GM12864 (cell line): ENCODE measurements at regions not wholly inside any gene's neighbourhood (a gene's known extent, or its start where the extent isn't known, plus 50 kb on each side); places are given as distances from the start of the nearest gene placed in this dataset.
"Not testable (repeated sequence)": the region's sequence is repeated elsewhere in the genome, so short reads cannot be mapped to it uniquely, and the experiment has no call there.

Source experiments
- DNase-seq: peaks from one replicate; pipeline ENCODE4 v3.0.0-alpha.2; 2011; ENCODE audit warnings: low read depth
- H3K4me3 ChIP-seq: 2 replicates; pipeline ENCODE4 v1.5.1; 2011; ENCODE audit warnings: mild to moderate bottlenecking, low read depth, low read length, control low read depth
- TF ChIP-seq, protein P1 (sequence below): IDR thresholded peaks from 2 replicates; pipeline ENCODE4 v1.5.1; 2011; ENCODE audit warnings: low read depth, mild to moderate bottlenecking, moderate library complexity, low read length, control low read depth, inconsistent platforms; ENCODE audit errors: missing control alignments

DNA sequence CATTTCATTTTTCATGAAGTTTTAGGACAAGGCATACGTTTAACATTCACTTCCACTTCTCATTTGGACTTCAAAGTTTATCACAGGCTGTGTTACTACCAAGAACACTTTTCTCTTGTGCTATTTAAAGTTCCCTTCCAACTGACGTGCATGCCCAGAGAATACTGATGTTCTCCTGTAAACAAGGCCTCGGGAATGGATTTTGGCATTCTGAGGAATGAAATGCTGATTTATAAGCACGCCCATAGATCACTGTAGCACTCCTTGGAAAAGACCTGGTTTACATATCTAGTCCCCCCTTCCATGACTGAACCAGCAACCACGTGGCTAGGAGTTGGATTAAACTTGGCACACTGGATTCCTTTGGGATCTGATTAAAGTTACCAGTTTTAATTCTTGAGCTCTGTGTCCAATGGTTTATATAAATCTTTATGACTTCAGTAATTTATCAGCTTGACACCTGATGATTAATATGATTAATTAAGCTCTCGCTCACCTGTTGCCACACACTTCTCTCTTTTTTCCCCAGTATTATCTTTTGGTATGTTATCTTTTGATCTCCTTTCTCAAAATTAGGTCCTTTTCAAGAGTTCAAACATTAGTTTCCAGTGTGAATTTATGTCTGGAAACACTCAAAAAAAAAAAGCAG is 122.4 kb upstream of the HAND2 start:
- TF ChIP-seq, protein P1, sequence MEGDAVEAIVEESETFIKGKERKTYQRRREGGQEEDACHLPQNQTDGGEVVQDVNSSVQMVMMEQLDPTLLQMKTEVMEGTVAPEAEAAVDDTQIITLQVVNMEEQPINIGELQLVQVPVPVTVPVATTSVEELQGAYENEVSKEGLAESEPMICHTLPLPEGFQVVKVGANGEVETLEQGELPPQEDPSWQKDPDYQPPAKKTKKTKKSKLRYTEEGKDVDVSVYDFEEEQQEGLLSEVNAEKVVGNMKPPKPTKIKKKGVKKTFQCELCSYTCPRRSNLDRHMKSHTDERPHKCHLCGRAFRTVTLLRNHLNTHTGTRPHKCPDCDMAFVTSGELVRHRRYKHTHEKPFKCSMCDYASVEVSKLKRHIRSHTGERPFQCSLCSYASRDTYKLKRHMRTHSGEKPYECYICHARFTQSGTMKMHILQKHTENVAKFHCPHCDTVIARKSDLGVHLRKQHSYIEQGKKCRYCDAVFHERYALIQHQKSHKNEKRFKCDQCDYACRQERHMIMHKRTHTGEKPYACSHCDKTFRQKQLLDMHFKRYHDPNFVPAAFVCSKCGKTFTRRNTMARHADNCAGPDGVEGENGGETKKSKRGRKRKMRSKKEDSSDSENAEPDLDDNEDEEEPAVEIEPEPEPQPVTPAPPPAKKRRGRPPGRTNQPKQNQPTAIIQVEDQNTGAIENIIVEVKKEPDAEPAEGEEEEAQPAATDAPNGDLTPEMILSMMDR: no peak
- DNase-seq: no peak
- no peak overlapping the region for H3K4me3 ChIP-seq

DNA sequence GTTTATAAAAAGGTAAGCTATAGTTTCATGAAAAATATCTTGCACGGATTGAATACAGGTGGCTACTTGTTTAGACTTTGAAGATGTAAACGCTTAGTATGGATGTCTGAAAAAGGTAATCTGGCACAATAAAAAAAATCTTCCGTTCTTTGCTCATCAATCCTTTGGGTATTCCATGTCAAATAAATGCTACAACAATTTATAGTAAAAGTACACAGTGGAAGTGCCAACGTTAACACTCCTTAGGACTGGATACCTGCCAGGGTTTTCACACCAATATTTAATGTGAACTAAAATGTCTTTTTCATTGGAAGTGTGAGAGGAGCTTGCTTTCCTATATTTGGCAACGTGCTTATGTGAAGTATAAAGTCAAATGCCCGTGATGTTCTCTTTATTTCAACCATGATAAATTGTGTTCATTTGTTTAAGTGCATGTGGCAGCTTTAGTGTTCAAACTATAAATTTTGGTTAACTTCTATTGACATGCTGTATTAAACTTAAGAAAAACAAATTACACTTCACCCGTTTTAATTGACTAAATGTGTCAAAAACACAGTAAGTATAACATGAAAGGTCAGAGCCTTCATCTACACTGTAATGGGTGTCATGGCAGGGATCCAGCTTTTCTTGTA is 121.7 kb upstream of the HAND2 start:
- no peak for DNase-seq
- H3K4me3 ChIP-seq: no peak overlapping the region
- TF ChIP-seq, protein P1: no peak

DNA sequence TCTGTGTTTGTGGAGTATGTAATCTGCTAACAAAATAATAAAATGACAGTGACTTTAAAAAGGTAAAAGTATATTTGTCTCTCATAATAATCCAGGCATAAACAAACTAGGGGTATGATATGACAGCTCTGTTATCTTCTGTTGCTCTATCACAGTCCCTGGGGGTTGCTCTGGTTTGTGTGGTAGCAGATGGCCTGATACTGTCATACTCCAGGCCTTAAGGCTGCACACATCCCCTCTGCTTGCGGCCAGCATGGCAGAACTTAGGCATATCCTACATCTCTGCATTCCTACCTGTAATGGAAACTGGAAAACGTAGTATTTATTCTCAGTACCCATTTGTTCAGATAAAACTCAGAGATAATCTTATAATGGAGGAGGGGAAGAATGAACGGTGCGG is 117.9 kb upstream of the HAND2 start:
- H3K4me3 ChIP-seq: no peak overlapping the region
- DNase-seq: no peak
- TF ChIP-seq, protein P1: no peak

DNA sequence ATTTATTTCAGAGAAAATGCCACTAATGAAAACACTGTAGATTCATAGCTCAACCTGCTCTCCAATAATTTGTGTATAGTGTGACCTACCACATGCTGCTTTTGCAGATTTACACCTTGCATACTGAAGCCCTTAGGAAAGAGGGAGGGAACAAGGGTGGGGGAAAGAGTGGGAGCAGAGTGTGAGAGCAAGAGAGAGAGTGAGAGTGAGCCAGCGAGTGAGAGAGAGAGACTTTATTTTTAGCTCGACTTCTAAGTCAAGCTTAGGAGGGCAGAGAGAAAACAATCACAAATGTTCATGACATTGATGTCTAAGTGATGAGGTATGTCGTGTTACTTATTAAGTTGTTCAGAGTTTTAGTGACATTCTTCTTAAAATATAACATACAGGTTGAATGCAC is 112.5 kb upstream of the HAND2 start:
- H3K4me3 ChIP-seq: no peak overlapping the region
- no peak for DNase-seq
- TF ChIP-seq, protein P1: no peak

DNA sequence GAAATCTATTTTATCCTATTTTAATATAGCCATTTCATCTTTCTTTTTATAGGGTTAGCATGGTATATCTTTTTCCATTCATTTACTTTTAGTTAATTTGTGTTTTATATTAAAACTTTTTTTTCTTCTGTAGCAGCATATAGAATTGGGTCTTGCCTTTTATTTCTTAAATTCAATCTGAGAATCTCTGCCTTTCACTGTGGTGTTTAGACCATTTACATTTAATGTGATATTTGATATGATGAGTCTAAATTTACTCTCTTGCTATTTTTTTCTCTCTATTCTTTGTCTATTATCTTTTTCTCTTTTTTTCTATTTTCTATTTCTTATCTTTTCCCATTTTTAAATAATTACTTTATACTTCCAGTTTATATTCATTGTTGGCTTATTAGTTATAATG is 105.4 kb upstream of the HAND2 start:
- TF ChIP-seq, protein P1: no peak
- DNase-seq: no peak
- no peak overlapping the region for H3K4me3 ChIP-seq

DNA sequence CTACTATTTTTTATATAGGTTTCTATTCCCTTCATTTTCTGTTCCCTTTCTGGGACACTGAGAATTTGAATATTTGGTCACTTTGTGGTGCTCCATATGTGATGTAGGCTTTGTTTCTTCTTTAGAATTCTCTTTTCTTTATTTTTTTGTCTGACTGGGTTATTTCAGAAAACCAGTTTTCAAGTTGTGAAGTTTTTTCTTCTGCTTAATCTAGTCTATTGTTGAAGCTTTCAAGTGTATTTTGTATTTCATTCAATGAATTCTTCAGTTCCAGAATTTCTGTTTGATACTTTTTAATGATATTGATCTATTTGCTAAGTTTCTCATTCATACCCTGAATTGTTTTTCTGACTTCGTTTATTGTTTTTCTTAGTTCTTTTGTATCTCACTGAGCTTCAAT is 96.2 kb upstream of the HAND2 start:
- TF ChIP-seq, protein P1: no peak
- H3K4me3 ChIP-seq: no peak overlapping the region
- no peak for DNase-seq

DNA sequence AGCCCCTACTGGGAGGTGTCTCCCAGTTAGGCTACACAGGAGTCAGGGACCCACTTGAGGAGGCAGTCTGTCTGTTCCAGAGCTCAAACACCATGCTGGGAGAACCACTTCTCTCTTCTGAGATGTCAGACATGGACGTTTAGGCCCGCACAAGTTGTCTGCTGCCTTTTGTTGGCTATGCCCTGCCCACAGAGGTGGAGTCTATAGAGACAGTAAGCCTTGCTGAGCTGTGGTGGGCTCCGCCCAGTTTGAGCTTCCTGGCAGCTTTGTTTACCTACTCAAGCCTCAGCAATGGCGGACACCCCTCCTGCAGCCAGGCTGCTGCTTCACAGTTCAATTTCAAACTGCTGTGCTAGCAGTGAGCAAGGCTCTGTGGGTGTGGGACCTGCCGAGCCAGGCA is 88.6 kb upstream of the HAND2 start:
- H3K4me3 ChIP-seq, DNase-seq: not testable (repeated sequence)
